COLO668 (cell line): ENCODE measurements at regions not wholly inside any gene's neighbourhood (a gene's known extent, or its start where the extent isn't known, plus 50 kb on each side); places are given as distances from the start of the nearest gene placed in this dataset.
"Not testable (repeated sequence)": the region's sequence is repeated elsewhere in the genome, so short reads cannot be mapped to it uniquely, and the experiment has no call there.

ENCODE experiments used
- DNase-seq: peaks from one replicate; lab custom pipeline; 2025; ENCODE audit not compliant: unreplicated experiment; lab: John Stamatoyannopoulos, UW

DNA sequence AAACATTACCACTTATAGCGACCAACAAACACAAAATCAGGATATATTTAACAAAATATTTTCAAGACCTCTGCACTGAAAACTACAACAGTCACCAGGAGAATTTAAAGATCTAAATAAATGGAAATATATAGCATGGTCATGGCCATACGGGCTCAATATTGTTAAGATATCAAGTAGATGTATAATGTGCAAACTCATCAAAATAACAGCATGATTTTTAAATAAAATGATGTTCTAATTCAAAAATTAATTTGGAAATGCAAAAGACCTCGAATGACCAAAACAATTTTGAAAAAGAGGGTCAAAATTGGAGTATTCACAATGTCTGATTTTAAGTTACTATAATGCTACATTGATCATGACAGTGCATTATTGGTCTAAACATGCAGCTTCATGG is 159.1 kb upstream of the NDN start:
- DNase-seq: no peak

DNA sequence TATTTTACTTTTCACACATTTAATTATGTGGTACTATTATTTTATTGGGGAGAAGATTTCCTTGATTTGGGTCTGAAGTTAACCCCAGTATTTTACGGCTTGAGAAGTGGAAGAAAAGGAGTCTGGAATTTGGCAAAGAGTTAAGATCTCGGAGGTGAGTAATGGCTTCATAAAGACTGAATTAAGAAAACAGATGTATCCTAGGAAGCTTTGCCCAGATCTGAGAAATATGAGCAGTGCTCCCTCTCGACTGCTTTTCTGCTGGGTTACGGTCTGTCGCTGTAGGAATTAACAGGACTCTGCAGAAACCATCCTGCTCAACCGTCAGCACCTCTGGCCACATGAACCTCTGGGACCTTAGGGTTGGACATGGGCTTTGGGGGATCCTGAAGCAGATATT is 163.6 kb upstream of the NDN start:
- no peak for DNase-seq

DNA sequence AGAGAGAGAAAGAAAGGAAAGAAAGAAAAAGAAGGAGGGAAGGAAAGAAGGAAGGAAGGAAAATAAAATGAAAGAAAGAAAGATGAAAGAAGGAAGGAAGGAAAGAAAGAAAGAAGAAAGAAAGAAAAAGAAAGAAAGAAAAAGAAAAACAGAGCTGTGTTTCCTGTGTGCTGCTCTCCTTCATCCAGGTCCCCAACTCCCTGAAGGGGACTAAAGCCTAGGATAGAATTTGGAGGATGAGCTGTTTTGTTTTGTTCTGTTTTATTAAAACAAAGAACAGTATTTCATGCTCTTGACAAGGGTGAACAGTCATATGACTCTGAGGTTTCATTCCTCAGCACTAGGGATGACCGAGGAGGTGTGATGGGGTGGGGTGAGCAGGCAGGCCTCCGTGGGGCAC is 164.8 kb upstream of the NDN start:
- DNase-seq: no peak

DNA sequence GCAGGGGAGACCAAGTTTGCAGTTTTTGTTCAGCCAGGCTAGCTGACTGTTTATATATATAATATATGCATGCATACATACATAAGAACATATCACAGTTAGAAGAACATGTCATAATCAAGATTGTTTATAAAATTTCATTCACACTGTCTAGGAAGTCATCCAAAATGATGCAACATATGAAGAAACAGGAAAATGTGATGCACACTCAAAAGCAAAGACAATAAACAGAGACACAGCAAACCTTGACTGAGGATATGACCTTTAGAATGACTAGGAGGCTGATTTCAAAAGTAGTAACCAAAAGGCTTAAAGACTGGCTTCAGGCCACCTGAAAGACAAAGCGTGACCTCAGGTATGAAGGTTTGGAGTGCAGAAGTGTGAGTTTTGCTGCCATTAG is 166.2 kb upstream of the NDN start:
- DNase-seq: no peak

DNA sequence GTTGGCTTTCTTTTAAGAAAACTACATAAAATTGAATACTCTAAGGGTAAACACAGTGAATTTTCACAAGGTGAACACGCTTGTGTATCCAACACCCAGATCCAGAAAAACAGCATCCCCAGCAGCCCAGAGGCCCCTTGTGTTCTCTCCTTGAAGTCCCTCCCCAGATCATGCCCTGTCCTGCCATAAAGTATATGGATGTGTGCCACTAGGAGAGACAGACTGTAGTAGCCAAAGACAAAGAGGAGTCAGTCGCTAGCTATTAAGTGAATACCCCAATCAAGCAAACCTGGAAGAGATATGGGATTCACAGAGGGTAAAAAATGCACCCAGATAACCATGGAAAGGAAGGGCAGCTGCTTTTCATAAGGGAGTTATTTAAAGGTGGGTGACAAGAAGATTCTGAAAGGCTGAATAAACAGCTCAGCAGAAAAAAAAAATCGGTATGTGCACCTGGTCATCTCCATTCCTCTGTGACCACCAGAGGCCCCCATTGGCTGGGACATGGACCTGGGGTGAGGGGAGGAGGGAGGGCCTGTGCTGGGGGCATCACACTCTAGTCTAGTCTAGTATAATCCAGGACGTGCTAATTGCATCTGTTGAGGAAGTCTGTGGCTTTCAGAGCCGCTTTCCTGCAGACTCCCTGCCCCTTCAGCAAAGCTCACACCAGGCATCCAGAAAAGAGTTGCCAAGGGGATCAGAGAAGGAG is 167.3 kb upstream of the NDN start:
- DNase-seq: no peak

DNA sequence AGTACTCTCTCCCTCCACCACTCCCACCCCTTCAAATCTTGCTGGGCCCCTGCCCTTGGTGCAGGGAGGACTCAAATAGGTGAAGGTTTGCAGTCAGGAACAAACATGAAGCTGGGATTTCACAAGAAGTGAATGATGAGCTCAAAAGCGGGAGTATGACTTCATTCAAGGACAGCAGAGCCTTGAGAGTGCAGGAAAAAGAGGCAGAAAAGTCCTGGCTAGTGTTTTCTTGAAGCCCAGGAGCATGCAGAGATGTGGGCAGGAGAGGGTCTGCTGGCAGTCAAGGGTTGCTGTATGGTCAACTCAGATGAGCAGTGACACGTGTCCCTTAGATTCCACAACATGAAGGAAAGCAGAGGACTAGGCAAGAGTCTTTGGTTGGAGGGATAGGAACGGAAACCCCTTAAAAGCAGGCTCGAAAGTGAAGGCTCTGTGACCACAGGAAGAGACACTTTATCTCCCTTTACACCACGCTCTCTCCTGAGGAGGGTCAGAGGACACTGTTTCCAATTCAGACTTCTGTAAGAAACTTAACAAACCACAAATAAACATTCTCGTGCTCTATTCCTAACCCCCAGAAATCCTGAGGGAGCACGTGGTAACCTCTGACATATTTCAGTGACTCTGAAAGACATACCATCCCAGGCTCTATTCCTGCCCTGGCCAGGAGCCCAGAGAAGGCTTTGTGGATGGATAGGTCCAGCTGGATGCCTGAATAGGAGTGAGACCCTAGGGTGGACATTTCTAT is 168.0 kb upstream of the NDN start:
- DNase-seq: no peak

DNA sequence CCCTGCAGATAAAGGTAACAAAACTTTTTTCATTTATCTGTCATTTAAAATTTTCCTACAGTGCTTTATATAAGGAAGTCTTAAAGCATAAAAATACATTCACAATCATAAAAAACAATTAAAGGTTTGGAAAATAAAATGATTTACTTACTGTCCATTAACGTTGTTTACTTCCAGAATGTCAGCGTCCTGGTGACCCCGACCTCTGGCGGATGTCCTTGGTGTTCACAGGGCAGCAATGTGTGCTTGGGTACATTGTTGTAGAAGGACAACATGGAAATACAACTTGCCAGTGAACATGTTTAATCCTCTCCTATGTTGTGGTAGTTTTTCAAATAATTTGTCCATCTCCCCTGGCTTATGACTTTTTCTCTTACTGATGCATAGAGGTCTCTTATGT is 168.8 kb upstream of the NDN start:
- DNase-seq: no peak

DNA sequence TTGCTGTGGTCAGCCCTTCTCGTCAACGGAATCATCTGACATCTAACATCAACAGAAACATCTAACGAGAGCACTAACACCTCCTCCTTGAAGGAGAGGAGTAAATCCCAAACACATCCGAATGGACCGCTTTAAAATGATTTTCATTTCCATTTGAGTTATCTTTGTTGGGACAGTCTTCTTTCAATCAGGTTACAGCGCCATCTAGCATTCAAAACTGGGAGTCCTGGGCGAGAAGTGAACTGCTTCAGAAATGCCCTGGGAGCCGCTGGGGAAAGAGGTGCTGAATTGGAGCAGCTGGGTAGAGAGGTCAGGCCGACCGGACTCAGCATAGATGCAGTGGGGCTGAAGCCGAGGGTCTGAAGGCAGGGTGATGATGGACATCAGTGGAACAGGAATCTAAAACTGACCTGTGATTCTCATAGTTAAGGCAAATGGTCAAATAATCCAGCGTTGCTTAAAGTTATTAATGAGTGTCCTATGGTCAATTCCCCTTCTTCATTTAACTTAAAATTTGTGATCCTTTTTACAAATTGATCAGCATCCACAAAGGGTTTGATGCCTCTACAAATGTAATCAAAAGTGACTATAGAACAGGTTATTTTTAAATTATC is 170.0 kb upstream of the NDN start:
- DNase-seq: peak; percentile 17

DNA sequence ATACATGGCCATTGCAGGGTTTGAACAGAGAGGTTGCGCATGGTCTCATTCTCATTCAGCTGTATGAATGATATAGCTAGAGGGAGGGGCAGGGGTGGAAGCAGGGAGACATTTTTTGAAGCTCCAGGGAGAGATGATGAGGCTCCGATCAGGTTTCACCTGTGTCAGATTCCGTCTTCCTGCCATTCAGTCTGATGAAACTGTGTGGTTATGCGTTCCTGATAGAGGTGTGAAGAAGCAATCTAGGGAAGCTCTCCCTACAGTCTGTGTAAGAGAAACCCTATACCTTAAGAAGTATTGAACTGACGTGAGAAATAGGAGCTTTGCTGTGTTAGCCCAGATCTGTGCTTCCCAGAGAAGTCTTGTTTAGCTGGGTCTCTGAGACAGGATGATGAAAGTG is 171.9 kb upstream of the NDN start:
- no peak for DNase-seq

DNA sequence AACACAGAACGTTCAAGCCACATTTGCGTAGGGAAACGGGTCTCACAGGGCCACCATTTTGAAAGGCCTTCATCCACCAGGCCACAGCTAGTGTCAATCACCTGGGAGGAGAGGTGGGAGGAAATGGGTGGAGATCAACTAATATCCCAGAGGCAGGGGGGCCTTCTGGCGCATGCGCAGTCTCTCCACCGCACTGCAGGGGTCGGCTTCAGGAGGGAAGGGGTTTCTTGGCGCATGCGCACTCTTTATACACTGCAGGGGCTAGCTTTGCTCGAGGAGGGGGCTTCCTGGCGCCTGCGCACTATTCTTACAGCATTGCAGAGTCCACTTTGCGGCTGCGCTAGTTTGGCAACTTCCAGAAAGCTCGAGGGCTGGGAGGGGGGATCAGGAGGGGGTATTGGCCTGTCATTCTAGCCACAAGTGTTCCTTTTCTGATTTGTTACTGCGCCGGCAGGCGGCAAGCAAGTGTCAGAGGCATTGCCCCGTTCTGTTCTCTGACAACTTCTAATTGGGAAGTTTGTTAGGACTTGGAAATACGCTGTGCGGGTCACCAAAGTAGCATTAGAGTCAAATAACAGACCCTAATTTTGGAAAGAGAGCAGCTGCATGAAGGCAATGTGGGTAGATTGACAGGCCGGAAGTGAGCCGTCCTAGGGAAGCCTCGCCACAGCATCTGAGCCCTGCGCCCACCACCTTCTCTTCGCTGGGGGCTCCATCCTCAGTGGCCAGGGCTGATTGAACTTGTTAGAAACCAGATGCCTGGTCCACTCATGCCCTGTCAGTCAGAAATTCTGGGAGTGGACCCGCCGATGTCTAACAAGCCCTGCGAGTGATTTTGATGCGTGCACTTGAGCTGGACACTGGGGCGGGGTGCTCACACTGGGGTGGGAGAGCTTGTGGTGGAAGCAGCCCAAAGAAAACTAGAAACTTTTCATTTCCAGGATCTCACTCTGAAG is 173.5 kb upstream of the NDN start:
- no peak for DNase-seq

DNA sequence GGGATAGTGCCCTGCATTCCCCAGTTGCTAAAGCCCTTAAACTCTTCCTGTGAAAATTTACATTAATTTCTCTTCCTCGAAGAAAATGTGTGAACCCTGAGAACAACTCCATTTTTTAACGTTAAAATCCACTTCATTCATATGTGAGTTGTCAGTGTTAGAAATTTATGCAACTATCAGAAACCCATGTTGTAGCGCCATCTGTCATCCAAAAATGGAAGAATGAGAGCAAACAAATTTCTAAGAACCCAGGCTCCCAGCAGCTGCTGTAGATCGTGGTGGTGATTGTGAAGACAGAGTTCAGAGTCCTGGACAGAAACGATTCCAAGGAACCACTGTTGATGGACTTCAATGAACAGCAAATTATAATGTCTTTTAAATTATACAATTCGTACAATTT is 179.7 kb upstream of the NDN start:
- DNase-seq: no peak

DNA sequence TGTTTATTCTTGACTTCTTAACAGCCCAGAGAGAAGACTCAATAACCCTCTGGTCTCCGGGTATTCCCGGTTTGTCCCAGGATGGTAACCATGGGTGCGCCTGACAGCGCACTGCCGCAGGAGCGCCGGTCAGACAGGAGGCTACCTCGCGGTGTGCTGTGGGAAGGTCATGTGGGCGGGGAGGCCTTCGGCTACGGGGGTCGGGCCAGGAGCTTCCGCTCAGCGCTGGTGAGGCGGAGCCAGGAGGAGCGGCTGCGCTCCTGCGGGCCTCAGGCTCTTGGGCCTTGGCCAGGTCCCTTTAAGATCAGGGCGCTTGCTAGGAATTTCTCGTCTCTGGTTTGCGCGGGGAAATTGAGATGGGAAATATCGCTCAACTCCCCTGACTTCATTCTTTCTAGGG is 182.3 kb upstream of the NDN start:
- no peak for DNase-seq

DNA sequence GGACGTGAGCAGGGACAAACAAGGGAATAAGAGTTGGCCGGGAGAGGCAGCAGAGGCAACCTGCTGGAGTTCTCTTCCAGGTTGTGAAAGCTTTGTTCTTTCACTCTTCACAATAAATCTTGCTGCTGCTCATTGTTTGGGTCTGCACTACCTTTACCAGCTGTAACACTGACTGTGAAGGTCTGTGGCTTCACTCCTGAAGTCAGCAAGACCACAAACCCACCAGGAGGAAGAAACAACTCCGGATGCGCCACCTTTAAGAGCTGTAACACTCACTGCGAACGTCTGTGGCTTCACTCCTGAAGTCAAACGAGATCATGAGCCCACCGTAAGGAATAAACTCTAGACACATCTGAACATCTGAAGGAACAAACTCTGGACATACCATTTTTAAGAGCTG is 186.5 kb upstream of the NDN start:
- DNase-seq: not testable (repeated sequence)

DNA sequence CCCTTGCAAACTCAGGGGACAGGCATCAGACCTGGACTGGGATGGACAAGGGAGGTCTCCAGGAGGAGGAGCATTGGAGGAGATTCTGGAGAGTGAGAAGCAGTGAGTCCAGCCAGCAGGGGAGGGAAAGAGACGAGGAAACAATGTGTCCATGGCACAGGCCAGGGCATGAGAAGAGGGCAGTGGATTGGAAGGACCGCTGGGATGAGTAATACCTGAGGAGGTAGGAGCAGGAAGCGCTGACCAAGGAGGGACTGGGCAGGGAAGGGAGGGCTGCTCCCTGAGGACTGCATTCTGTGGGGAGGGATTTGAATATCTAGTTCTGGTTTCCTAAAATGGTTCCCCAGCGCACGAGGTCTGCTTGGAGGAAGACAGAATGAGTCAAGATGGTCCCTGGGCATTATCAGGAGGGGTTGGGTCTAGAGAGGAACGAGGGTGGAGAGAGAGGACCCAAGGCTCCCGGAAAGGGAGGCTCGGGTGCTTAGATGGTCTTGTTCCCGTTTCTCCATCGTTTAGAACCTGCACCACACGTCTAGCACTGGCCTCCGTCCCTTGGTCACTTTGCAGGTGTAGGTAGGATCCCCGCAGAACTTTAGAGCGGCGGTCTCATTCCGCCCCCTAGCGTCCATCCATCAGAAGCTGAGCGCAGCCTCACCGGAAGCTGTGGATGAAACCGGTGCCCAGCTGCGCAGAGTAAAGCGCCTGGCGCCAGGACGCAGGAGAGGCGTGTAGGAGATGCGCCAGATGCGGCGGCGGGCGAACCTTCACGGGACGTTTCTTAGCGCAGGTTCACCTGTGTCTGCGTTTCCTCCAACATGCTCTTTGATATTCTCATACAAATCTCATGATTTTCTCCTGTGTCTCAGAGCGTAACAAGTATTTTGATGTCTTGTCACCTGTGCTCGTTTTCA is 190.7 kb upstream of the NDN start:
- peak; percentile 70 for DNase-seq

DNA sequence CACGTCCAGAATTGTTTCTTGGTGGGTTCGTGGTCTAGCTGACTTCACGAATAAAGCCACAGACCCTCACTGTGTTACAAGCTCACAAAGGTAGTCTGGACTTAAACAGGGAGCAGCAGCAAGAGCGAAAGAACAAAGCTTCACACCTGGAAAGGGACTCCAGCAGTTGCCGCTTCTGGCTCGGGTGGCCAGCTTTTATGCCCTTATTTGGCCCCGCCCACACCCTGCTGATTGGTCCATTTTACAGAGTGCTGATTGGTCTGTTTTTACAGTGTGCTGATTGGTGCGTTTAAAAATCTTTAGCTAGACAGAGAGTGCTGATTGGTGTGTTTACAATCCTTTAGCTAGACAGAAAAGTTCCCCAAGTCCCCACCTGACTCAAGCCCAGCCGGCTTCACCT is 194.2 kb upstream of the NDN start:
- DNase-seq: no peak

DNA sequence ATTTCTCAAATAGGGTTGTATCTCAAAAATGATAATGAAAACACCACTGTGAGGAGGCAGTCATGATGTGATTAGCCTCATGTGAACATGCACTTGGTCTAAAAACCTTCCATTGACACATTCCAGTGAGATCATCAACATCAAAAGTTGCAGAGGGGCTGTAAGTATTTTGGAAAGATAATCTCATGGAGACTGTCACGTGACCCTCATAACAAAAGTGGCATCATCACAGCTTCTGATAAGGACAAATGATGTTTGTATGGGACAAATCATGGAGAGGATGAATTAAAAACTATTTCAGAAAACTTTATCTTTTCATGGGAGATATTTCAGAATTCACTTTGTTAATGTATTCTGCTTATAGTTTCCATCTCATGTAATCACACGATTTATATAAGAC is 203.1 kb upstream of the NDN start:
- DNase-seq: no peak

DNA sequence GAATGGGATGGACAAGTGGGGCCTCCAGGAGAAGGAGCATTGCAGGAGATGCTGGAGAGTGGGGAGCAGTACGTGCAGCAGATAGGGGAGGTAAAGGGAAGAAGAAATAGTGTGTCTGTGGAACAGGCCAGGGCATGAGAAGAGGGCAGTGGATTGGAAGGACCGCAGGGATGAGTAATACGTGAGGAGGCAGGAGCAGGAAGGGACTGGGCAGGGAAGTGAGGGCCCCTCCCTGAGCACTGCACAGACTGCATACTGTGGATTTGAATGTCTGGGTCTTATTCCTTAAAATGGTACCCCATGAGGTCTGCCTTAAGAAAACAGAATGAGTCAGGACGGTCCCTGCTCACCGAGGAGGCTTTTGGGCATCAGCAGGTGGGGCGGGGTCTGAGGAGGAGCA is 210.0 kb upstream of the NDN start:
- no peak for DNase-seq

DNA sequence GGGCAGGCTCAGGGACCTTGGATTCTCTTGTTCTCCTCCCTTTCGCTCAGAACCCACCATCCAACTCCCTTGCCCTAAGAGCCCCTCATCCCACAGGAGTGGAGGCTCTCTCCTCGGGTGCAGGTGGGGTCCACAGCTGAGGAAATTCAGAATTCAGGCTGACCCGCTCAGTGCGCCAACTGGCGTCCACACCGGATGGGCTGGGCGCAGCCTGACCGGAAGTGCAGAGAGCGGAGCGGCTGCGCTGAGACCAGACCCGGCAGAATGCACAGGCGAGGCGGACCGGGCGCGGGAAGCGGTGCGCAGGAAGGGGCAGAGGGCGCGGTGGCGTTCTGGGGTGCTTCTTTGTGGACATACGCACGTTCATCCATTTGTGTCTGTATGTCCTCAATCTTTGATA is 210.4 kb upstream of the NDN start:
- no peak for DNase-seq

DNA sequence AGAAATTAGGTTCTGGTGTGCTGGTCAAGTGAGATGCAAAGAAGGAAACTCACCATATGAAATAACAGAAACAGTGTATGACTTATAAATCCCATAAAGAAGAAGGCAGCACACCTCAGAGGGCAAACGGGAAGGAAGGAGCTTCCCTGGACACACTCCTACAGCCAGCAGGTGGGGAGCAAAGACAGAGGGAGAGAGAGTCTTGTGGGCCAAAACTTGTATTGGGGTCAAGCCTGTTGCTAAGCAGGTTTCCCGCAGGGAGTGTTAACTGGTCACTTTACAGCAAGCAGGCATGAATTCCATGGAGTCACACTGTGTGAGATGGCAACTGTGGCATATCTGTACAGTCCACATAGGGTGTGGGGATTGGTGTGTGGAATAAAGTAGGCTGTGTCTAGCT is 222.9 kb upstream of the NDN start:
- DNase-seq: no peak

DNA sequence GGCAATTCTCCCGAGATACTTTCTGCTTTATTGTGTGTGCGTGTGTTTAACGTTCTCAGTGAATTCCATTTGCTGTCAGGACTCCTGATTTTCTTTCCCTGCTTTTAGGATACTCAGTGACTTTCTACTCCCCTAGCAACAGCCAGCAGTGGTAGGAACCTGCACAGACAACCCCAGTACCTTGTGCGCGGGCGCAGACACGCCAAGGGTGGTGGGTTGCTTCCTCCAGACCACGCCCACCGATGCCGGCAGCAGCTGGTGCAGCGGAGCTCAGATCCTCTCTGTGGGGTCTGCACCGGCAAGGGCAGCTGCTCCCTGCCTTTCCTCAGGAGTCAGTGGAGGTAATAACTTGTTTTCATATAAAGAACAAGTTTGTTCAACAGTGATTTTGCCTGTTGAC is 225.1 kb upstream of the NDN start:
- no peak for DNase-seq
